ENCODE measurements at regions not wholly inside any gene's neighbourhood (a gene's known extent, or its start where the extent isn't known, plus 50 kb on each side); places are given as distances from the start of the nearest gene placed in this dataset.
"Not testable (repeated sequence)": the region's sequence is repeated elsewhere in the genome, so short reads cannot be mapped to it uniquely, and the experiment has no call there.

DNA sequence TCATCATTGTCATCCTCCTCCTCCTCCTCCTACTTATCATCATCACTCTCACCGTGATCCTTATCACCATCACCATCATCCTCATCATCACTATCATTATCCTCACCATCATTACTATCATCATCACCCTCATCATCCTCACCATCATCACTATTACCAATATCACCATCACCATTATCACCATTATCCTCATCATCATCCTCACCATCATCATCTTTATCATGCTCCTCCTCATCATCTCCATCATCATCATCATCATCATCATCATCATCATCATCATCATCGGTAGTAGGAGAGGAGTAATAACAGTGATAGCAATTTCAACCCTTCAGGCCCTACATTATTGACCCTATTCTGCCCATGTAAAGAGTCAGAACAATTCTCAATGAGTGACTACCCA, 345.9 kb upstream of the ZNF32 start:
- no peak overlapping the region for H3K4me3 ChIP-seq
- intact Hi-C loops (cut with DNase I), result no loop called here
- 91 to 99% methylated on average over 2 of the region's 2 CpGs for WGBS, 2 donors

DNA sequence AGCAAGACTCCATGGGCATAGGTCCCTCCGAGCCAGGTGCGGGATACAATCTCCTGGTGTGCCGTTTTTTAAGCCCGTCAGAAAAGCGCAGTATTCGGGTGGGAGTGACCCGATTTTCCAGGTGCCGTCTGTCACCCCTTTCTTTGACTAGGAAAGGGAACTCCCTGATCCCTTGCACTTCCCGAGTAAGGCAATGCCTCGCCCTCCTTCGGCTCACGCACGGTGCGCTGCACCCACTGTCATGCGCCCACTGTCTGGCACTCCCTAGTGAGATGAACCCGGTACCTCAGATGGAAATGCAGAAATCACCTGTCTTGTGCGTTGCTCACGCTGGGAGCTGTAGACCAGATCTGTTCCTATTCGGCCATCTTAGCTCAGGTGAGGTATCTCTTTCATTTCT, 344.1 kb upstream of the ZNF32 start:
- H3K36me3 ChIP-seq; ATAC-seq; H3K27ac ChIP-seq; H3K4me3 ChIP-seq; intact Hi-C loops (cut with DNase I); H3K27me3 ChIP-seq; DNase-seq: not testable (repeated sequence)
- WGBS, 2 donors, result 90 to 97% methylated on average over 18 to 19 of the region's 19 CpGs
- H3K4me1 ChIP-seq, result peaks cover 0 to 12% (median 10%) of the 10 kb centered on the region in 9 donors
- H3K9me3 ChIP-seq, result peaks cover 0 to 16% (median 0%) of the 10 kb centered on the region in 11 donors

More for the DNA sequence above, 345.9 kb upstream of the ZNF32 start:
- TF ChIP-seq, protein P1, sequence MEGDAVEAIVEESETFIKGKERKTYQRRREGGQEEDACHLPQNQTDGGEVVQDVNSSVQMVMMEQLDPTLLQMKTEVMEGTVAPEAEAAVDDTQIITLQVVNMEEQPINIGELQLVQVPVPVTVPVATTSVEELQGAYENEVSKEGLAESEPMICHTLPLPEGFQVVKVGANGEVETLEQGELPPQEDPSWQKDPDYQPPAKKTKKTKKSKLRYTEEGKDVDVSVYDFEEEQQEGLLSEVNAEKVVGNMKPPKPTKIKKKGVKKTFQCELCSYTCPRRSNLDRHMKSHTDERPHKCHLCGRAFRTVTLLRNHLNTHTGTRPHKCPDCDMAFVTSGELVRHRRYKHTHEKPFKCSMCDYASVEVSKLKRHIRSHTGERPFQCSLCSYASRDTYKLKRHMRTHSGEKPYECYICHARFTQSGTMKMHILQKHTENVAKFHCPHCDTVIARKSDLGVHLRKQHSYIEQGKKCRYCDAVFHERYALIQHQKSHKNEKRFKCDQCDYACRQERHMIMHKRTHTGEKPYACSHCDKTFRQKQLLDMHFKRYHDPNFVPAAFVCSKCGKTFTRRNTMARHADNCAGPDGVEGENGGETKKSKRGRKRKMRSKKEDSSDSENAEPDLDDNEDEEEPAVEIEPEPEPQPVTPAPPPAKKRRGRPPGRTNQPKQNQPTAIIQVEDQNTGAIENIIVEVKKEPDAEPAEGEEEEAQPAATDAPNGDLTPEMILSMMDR (IDR thresholded peaks at IDR 0.05), result no peak
- no peak for DNase-seq
- no peaks in the 10 kb centered on the region for H3K36me3 ChIP-seq
- ATAC-seq, result no peak
- H3K27me3 ChIP-seq, result no peaks in the 10 kb centered on the region
- H3K4me1 ChIP-seq, result peaks cover 0 to 24% (median 19%) of the 10 kb centered on the region in 9 donors
- peaks cover 0 to 16% (median 0%) of the 10 kb centered on the region in 11 donors for H3K9me3 ChIP-seq
- H3K27ac ChIP-seq, result no peak overlapping the region

DNA sequence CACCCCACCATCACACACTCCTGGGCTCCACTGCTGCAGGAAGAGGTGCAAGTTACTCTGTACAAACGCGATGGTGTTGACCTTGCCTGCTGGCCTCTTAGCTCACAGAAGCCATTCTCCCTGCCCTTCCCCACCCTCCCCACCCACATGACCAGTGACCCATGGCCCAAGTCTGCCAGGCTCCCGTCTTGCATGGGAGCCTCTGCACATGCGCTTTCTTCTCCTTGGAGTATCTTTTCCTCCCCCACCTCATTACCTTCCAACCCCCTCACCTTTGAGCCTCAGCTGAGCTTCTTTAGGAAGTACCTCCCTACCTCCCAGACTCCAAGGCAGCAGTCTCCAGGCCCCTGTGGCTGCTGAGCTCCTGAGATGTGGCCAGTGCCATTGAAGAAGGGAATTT, 337.7 kb upstream of the ZNF32 start:
- H3K27ac ChIP-seq, result no peak overlapping the region
- TF ChIP-seq, protein P1 (IDR thresholded peaks at IDR 0.05), result no peak
- no peak for ATAC-seq
- H3K27me3 ChIP-seq, result no peaks in the 10 kb centered on the region
- H3K36me3 ChIP-seq, result no peaks in the 10 kb centered on the region
- peaks cover 0 to 2% (median 0%) of the 10 kb centered on the region in 9 donors for H3K4me1 ChIP-seq
- peaks cover 0 to 8% (median 0%) of the 10 kb centered on the region in 11 donors for H3K9me3 ChIP-seq
- intact Hi-C loops (cut with DNase I), result no loop called here
- no peak overlapping the region for H3K4me3 ChIP-seq
- WGBS, 2 donors, result 92 to 99% methylated on average over 4 of the region's 4 CpGs
- no peak for DNase-seq

DNA sequence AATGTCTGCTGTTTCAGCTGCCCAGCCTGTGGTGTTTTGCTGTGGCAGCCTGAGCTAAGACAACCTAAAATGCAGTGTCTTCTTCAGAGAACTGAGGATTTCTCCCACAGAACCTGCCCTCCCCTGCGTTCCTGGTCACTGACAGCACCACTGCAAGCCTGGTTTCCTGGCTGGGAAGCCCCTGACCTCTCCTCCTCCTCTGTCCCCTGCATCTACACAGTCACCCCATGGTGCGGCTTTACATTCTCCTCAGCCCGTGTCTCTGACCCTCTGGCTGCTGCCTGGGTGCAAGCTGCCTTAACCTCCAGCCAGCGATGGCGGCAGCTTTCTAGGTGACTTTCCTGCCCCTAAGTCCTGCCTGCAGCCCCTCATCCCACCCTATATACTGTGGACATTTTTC, 337.3 kb upstream of the ZNF32 start:
- DNase-seq (no peak), ATAC-seq (no peak)
- TF ChIP-seq, protein P1 (IDR thresholded peaks at IDR 0.05), result no peak
- no peak overlapping the region for H3K27ac ChIP-seq
- no peak overlapping the region for H3K4me3 ChIP-seq
- intact Hi-C loops (cut with DNase I), result no loop called here
- H3K4me1 ChIP-seq, result peaks cover 0 to 6% (median 1%) of the 10 kb centered on the region in 9 donors
- no peaks in the 10 kb centered on the region for H3K27me3 ChIP-seq
- no peaks in the 10 kb centered on the region for H3K36me3 ChIP-seq
- peaks cover 0 to 4% (median 0%) of the 10 kb centered on the region in 11 donors for H3K9me3 ChIP-seq
- 94 to 97% methylated on average over 5 of the region's 5 CpGs for WGBS, 2 donors

DNA sequence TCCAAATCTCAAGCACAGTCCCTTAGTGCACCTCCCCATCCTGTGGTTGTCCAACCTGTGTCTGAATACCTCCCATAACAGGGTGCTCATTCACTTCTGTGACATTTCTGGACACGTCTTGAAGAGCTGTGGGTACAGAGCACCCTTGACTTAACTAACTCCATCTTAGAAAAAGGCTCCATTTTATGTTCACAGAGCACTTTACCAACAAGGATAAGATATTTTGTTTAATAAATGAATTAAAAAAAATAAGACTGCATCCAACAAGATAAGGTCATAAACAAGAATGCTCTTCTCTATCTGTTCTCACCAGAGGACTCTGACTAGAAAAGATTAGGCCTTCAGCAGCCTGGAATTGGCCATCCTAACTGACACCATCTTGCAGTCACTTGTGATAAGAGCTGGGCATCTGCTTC, 335.2 kb upstream of the ZNF32 start:
- peaks cover 0 to 3% (median 0%) of the 10 kb centered on the region in 11 donors for H3K9me3 ChIP-seq
- H3K36me3 ChIP-seq, result no peaks in the 10 kb centered on the region
- intact Hi-C loops (cut with DNase I), result no loop called here
- no peaks in the 10 kb centered on the region for H3K27me3 ChIP-seq
- WGBS, 2 donors, result 100% methylated on average over 1 of the region's 1 CpG
- peaks cover 0 to 24% (median 19%) of the 10 kb centered on the region in 9 donors for H3K4me1 ChIP-seq
- no peak overlapping the region for H3K4me3 ChIP-seq
- TF ChIP-seq, protein P1 (IDR thresholded peaks at IDR 0.05), result no peak
- no peak for DNase-seq
- no peak for ATAC-seq
- no peak overlapping the region for H3K27ac ChIP-seq

Data from heart right ventricle (tissue), 16 donors.